ENCODE measurements at regions not wholly inside any gene's neighbourhood (a gene's known extent, or its start where the extent isn't known, plus 50 kb on each side); places are given as distances from the start of the nearest gene placed in this dataset.

DNA sequence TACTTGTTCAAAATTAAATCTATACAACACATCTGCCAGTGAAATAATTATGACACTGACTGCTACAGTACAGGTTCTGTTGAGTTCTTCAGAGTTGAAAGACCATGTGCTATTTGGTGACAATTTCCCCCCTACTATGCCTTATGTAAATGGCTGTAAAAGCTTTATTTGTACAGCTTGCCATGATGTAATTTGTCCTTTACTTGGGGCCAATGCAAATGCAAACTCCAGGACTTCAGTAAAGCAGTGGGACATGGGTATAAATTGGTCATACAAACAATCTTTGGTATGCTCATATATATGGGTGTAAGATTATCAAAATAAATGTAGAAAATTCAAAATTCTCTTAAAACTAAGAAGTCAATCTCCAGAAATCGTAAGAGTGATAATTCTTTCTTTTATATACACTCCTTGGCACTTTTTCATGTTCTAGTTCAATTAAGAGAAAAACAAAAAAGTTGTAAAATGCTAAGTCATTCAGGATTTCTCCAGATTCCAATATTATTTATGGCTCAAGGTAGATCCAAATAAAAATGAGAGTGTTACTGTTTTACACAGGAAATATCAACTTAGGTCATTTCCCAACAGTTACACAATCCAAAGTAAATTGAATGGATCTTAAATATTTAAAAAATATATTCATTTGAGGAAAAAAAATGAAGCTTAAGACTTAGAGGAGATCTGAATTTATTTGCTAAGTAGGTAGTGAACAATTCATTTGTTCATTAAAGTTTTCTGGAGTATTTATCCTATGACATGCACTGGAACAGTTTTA lies 1310.5 kb upstream of the CITED2 start:
- ChIA-PET POLR2A (interaction anchor here (0.6 kb wide), 1 partner anchor 869 kb away, joined by 3 read pairs; no protein-coding TSS in a partner anchor), CTCF (ENCODE audit: low intra/inter-chr PET ratio) (no interaction called here)
- Histone ChIP-seq H3K4me2 (ENCODE audit: insufficient read depth, low read length) (no peak overlapping the region), H4K20me1 (replicated peaks; ENCODE audit: control insufficient read depth, insufficient read depth, low read length) (no peaks in the 10 kb centered on the region), H3K27me3 (ENCODE audit: control insufficient read depth in 2 of 2, insufficient read depth in 2 of 2, low read length in 2 of 2) (no peaks in the 10 kb centered on the region), H2AFZ (ENCODE audit: low read depth, low read length) (no peak overlapping the region), H3K27ac (ENCODE audit: extremely low read depth, low read depth, low read length) (no peak overlapping the region), H3K79me2 (ENCODE audit: control insufficient read depth, insufficient read depth, low read length) (no peaks in the 10 kb centered on the region), H3K9ac (ENCODE audit: insufficient read depth in 1 of 2, low read depth in 2 of 2, low read length in 2 of 2) (no peak overlapping the region), H3K4me3 (no peak overlapping the region), H3K36me3 (ENCODE audit: control insufficient read depth, insufficient read depth, low read length) (no peaks in the 10 kb centered on the region), H3K4me1 (replicated peaks in 1 of 2; ENCODE audit: control insufficient read depth in 2 of 2, insufficient read depth in 2 of 2, low read length in 2 of 2) (no peaks in the 10 kb centered on the region), H3K9me1 (ENCODE audit: control insufficient read depth, insufficient read depth, low read length) (no peaks in the 10 kb centered on the region), H3K9me3 (replicated peaks; ENCODE audit: control insufficient read depth, insufficient read depth, low read depth, low read length) (no peaks in the 10 kb centered on the region)
- intact Hi-C loops (cut with micrococcal nuclease) (no loop called here), in situ Hi-C loops (cut with MboI) (no loop called here)
- BruUV-seq (replicated peaks), result no TSS peak
- TF ChIP-seq PRPF4 (IDR thresholded peaks at IDR 0.05; ENCODE audit: insufficient read depth, low read depth, low read length, poor library complexity, severe bottlenecking), result no peak
- TF ChIP-seq SMARCA4 (IDR thresholded peaks at IDR 0.05), result no peak
- TF ChIP-seq ZNF766 (CRISPR knock-in tag; conservative IDR thresholded peaks at IDR 0.05), result no peak
- no peak for TF ChIP-seq TSC22D4 (tag; IDR thresholded peaks at IDR 0.05)
- no peak for TF ChIP-seq SP1 (CRISPR knock-in tag; IDR thresholded peaks at IDR 0.05)
- no peak for TF ChIP-seq POLR2AphosphoS5 (IDR thresholded peaks at IDR 0.05; ENCODE audit: control insufficient read depth, insufficient read depth, low read depth, low read length)
- TF ChIP-seq NFYB (IDR thresholded peaks at IDR 0.05; ENCODE audit: extremely low read depth, insufficient read length), result no peak
- TF ChIP-seq KAT7 (CRISPR knock-in tag; IDR thresholded peaks at IDR 0.05; ENCODE audit: borderline replicate concordance), result no peak
- ATAC-seq (no peak), DNase-seq (ENCODE audit: extremely low read depth in 1 of 4, low spot score in 3 of 4) (no peak), FAIRE-seq (no peak)
- WGBS (ENCODE audit: insufficient coverage, low coverage, missing lambda C conversion rate), result 13% methylated on average over 1 of the region's 1 CpG

All from K562 (cell line).